ENCODE measurements at regions not wholly inside any gene's neighbourhood (a gene's known extent, or its start where the extent isn't known, plus 50 kb on each side); places are given as distances from the start of the nearest gene placed in this dataset.
A peak's percentile ranks its signal among the peaks of the same experiment; 100 is the strongest.

DNA sequence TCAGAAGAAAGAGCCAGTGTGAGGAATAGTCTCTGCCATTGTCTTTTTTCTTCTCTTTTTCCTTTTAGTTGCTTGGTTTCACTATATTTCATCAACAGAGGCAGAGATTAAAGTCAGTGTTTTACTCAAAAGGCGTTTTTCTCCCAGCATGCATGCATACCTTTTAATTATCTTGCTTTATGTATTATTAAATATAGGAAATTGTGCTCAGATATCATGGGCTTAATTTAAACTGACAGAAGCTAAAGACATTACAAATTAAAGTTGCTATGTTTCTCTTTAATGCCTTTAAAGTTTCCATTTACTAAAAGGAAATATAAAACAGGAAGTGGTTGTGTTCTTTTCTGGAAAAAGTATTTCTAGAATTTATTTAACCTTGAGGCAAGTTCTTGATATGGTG, 223.3 kb upstream of the ATP5MC3 start:
- H3K4me3 ChIP-seq (ENCODE audit: low read length) = no peak overlapping the region
- no peak for DNase-seq (ENCODE audit: low read depth, low spot score)

DNA sequence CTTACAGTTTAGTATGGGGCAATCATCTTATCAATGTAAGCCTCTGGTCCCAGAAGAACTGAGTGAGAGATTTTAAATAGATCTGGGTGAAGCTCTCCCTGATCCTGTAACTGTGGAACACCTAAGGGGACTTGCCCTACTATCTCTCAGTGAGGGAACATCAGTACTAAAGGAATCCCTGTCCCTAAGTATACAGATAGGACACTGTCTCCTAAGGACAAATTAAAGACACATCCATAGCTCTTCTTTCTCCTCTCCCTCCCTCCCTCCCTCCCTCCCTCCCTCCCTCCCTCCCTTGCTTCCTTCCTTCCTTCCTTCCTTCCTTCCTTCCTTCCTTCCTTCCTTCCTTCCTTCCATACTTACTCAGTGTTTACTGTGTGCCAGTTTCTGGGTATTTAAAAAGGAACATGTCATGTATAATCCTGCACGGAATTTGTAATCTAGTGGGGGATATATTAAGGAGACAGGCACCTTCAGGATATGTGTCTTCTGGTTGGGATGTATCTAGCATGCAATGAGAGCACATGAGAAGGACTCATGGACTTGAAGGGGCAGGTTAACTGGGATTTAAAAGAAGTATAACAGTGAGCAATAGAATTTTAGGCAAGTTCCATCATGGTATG, 222.2 kb upstream of the ATP5MC3 start:
- DNase-seq (ENCODE audit: low read depth, low spot score) = no peak
- H3K4me3 ChIP-seq (ENCODE audit: low read length) = no peak overlapping the region

DNA sequence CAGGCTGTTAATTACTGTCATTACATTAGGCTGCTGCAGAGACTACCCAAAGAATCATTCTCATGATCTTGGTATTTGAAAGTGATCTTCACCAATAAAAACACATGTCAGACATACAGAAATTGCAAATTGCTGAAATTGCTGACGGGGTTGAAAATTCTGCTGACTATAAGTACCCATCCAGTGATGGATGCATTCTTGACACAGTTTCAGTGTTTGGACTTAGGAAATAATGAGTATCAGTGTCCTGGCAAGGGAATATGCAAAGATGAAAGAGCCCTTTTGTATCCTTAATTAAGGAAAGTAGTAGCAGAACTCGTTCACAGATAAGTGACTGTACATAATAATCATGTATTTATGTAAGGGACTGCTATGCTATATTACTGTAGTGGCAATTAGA, 221.1 kb upstream of the ATP5MC3 start:
- no peak overlapping the region for H3K4me3 ChIP-seq (ENCODE audit: low read length)
- no peak for DNase-seq (ENCODE audit: low read depth, low spot score)

- DNase-seq (ENCODE audit: low read depth, low spot score) = no peak
- no peak overlapping the region for H3K4me3 ChIP-seq (ENCODE audit: low read length)
These were observed 220.5 kb upstream of the ATP5MC3 start for GRCh38 chr2:175401956-175402469.

DNA sequence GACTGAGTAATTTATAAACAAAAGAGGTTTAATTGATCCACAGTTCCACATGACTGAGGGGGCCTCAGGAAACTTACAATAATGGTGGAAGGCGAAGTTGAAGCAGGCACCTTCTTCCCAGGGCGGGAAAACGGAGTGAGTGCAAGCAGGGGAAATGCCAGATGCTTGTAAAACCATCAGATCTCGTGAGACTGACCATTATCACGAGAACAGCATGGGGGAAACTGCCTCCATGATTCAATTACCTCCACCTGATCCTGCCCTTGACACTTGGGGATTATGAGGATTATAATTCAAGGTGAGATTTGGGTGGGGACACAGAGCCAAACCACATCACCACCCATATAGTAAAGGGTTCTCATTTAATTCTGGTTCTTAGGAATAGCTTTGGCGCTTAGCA, 219.5 kb upstream of the ATP5MC3 start:
- H3K4me3 ChIP-seq (ENCODE audit: low read length) = no peak overlapping the region
- DNase-seq (ENCODE audit: low read depth, low spot score) = no peak

DNA sequence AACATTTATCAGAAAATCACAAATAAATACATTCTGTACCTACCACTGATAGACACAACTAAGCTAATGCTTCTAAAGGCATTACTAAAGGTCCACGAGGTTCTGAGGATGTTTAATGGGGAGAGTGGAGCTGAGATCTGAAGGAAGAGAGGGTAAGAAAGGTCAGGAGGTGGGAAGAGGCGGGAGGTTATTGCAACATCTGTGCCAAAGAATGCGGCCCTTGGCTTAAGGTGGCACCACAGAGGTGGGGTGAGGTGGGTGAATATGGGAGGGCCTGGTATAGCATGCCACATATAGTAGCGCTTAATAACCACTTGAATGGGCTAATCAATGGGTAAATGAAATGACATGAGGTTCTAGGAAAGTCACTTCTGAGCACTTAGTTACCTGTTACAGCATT, 217.8 kb upstream of the ATP5MC3 start:
- DNase-seq (ENCODE audit: low read depth, low spot score) = no peak
- no peak overlapping the region for H3K4me3 ChIP-seq (ENCODE audit: low read length)

- no peak for DNase-seq (ENCODE audit: low read depth, low spot score)
- no peak overlapping the region for H3K4me3 ChIP-seq (ENCODE audit: low read length)
These were observed 217.3 kb upstream of the ATP5MC3 start for GRCh38 chr2:175398848-175399247.

GRCh38 chr2:175396696-175397095, 215.2 kb upstream of the ATP5MC3 start:
- H3K4me3 ChIP-seq (ENCODE audit: low read length) = no peak overlapping the region
- DNase-seq (ENCODE audit: low read depth, low spot score) = no peak

DNA sequence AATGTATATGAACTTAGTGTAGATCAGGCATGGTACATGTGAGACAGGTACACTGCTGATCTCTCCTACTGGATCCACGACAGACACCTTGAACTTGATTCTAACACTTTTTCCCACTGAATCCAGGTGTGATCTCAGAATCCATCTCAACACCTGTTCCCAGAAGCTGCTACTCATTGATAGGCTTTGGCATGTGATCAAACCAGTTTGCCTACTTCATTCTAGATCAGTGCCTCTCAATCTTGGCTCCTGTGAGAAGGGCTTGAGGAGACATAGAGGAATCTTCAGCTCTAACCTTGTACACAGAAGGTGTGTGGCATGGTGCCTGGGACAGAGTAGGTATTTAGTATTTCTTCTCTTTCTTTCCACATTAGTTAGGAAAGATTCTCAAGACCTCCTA, 212.3 kb upstream of the ATP5MC3 start:
- DNase-seq (ENCODE audit: low read depth, low spot score) = no peak

DNA sequence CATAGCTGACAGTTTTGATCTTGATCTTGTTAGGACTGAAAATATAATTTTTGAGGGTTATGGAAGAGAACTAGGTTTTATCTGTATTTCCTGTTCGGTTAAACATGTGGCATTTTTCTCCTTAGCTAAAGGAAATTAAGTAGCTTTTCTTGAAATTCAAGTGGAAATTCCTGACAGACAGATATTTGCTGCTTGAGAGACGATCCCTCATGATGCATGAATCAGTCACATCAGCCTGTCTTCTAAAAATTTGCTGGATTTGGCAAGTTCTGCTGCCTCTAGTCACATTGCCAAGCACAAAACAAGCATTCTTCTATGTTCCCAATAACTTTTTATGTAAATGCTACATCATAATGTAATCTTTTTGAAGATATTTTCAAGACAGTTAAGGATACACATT, 201.8 kb upstream of the ATP5MC3 start:
- no peak overlapping the region for H3K4me3 ChIP-seq (ENCODE audit: low read length)
- no peak for DNase-seq (ENCODE audit: low read depth, low spot score)

More for the DNA sequence above, 212.3 kb upstream of the ATP5MC3 start:
- H3K4me3 ChIP-seq (ENCODE audit: low read length) = no peak overlapping the region

GRCh38 chr2:175373729-175374128, 192.2 kb upstream of the ATP5MC3 start:
- H3K4me3 ChIP-seq (ENCODE audit: low read length) = no peak overlapping the region
- no peak for DNase-seq (ENCODE audit: low read depth, low spot score)

- DNase-seq (ENCODE audit: low read depth, low spot score) = no peak
- H3K4me3 ChIP-seq (ENCODE audit: low read length) = no peak overlapping the region
These were observed 191.5 kb upstream of the ATP5MC3 start for GRCh38 chr2:175372704-175373701.

DNA sequence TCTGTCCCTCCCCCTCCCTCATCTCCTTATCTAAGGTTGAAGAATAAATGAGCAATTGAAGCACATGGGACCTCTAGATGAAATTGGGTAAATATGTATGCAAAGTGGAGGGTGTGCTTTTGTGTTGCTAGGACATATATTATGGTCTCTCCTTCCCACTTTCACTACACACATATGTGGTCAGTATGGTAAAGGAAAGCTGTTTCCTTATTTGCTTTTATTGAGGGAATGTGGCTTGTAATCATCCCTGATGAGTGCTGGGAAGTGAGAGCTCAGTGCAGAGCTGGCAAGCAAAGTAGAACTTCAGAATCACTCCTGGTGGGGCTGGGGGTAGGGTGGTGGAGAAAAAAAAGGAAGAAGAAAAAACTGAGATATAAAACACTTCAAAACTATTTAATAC, 189.9 kb upstream of the ATP5MC3 start:
- no peak for DNase-seq (ENCODE audit: low read depth, low spot score)
- H3K4me3 ChIP-seq (ENCODE audit: low read length) = no peak overlapping the region

GRCh38 chr2:175366815-175367214, 185.3 kb upstream of the ATP5MC3 start:
- DNase-seq (ENCODE audit: low read depth, low spot score) = peak; percentile 28
- no peak overlapping the region for H3K4me3 ChIP-seq (ENCODE audit: low read length)

DNA sequence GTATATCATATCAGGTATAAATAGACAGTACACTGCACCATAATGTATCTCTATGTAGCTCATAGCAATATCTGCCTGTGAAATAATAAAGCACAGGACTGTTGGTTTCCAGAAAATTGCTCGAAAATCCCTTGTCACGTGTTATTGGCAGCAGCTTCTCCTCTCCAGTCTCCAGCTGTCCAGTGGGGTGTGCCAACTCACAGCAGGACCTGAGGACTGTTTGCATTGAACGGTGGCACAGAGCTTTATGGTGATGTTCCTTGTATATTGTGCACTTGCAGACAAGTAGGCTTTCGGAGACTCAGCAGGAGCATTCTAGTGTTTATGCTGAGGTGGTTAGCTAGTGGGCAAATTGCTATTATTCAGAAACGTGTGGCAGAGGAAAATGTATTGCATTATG, 182.2 kb upstream of the ATP5MC3 start:
- DNase-seq (ENCODE audit: low read depth, low spot score) = no peak
- H3K4me3 ChIP-seq (ENCODE audit: low read length) = no peak overlapping the region

- H3K4me3 ChIP-seq (ENCODE audit: low read length) = no peak overlapping the region
- DNase-seq (ENCODE audit: low read depth, low spot score) = no peak
These were observed 180.8 kb upstream of the ATP5MC3 start for GRCh38 chr2:175362331-175362730.

DNA sequence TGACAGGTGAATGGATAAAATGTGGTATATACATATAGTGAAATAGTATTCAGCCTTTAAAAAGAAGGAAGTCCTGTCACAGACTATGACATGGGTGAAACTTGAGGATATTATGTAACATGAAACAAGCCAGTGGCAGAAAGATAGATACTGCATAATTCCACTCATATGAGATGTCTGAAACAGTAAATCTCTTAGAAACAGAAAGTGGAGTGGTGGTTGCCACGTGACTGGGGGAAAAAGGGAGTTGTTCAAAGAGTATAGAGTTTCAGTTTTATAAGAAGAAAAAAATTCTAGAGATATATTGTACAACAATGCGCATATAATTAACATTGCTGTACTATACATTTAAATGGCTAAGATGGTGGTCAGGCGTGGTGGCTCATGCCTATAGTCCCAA, 178.2 kb upstream of the ATP5MC3 start:
- DNase-seq (ENCODE audit: low read depth, low spot score) = no peak

GRCh38 chr2:175356901-175357300, 175.4 kb upstream of the ATP5MC3 start:
- no peak for DNase-seq (ENCODE audit: low read depth, low spot score)
- H3K4me3 ChIP-seq (ENCODE audit: low read length) = no peak overlapping the region

More for the DNA sequence above, 178.2 kb upstream of the ATP5MC3 start:
- no peak overlapping the region for H3K4me3 ChIP-seq (ENCODE audit: low read length)

- DNase-seq (ENCODE audit: low read depth, low spot score) = no peak
- H3K4me3 ChIP-seq (ENCODE audit: low read length) = no peak overlapping the region
These were observed 173.7 kb upstream of the ATP5MC3 start for GRCh38 chr2:175355246-175355645.

DNA sequence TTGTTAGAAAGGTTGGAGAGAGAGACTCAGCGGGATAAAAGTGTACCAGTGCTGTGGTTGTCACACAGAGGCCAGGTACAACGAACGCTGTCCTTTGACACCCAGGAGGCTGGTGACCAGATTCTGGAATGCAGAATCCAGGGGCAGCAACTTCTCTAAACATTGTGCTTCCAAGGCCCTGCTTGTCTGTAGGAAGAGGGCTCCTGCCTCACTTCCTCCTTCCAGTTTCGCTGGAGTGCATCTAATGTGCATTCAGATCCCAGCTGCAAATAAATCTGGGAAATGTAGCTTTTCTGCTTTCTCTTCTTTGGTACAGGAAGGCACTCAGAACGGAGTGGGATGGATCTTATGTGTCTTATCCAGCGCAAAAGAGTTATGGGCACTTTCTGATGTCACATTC, 171.8 kb upstream of the ATP5MC3 start:
- H3K4me3 ChIP-seq (ENCODE audit: low read length) = no peak overlapping the region
- no peak for DNase-seq (ENCODE audit: low read depth, low spot score)

All from Jurkat, Clone E6-1 (cell line).